OCI-LY7 (cell line): ENCODE measurements at regions not wholly inside any gene's neighbourhood (a gene's known extent, or its start where the extent isn't known, plus 50 kb on each side); places are given as distances from the start of the nearest gene placed in this dataset.

Source experiments
- BruUV-seq: library from RNA; stranded (reverse); fragments of 400-500 nt; replicated peaks from 2 replicates; lab custom pipeline; 2021; lab: Mats Ljungman, UMichigan
- CTCF ChIA-PET: fragments of 300-600 bp; sonication (Branson Sonifier 250); formaldehyde crosslinking; loops from one replicate; lab custom pipeline; 2022; ENCODE audit warnings: antibody characterized with exemption; ENCODE audit not compliant: unreplicated experiment; lab: Charles Lee
- POLR2A ChIA-PET: fragments of 300-600 bp; sonication (Branson Sonifier 250); formaldehyde crosslinking; loops from one replicate; lab custom pipeline; 2022; ENCODE audit warnings: antibody characterized with exemption; lab: Charles Lee
- DNase-seq: peaks from one replicate; pipeline ENCODE4 v3.0.0-alpha.2; 2015; ENCODE audit warnings: low spot score
- H2AFZ ChIP-seq: fragments of 200-600 bp; sonication (generic), shearing (Covaris generic); 2 replicates; pipeline ENCODE4 v1.6.1; 2014; ENCODE audit warnings: mild to moderate bottlenecking, antibody characterized with exemption, low read length, moderate library complexity
- H3K27ac ChIP-seq: fragments of 200-600 bp; sonication (generic); 2 replicates; pipeline ENCODE4 v1.5.1; 2014; ENCODE audit warnings: mixed run types, low read depth, mild to moderate bottlenecking, moderate library complexity, low read length, inconsistent platforms; ENCODE audit not compliant: poor library complexity, severe bottlenecking
- H3K36me3 ChIP-seq: fragments of 200-600 bp; sonication (generic); 2 replicates; pipeline ENCODE4 v1.6.1; 2014; ENCODE audit warnings: mild to moderate bottlenecking, antibody characterized with exemption, low read length, moderate library complexity, mixed read lengths; ENCODE audit not compliant: insufficient read depth
- H3K4me1 ChIP-seq: fragments of 200-600 bp; sonication (generic); 2 replicates; pipeline ENCODE4 v1.5.1; 2014; ENCODE audit warnings: mild to moderate bottlenecking, low read length; ENCODE audit not compliant: insufficient read depth, poor library complexity, severe bottlenecking
- H3K4me2 ChIP-seq: fragments of 200-600 bp; sonication (generic); 2 replicates; pipeline ENCODE4 v1.6.1; 2014; ENCODE audit warnings: mild to moderate bottlenecking, low read length
- H3K4me3 ChIP-seq: fragments of 200-600 bp; sonication (generic); 2 replicates; pipeline ENCODE4 v1.5.1; 2014; ENCODE audit warnings: mild to moderate bottlenecking, low read depth, low read length; ENCODE audit not compliant: poor library complexity, severe bottlenecking
- H3K79me2 ChIP-seq: fragments of 200-600 bp; sonication (generic); 2 replicates; pipeline ENCODE4 v1.6.1; 2016; ENCODE audit warnings: low read depth, mild to moderate bottlenecking, low read length, moderate library complexity, mixed read lengths; ENCODE audit not compliant: insufficient read depth
- H3K9me2 ChIP-seq: fragments of 200-600 bp; sonication (generic); 2 replicates; pipeline ENCODE4 v1.6.1; 2016; ENCODE audit warnings: mild to moderate bottlenecking, low read length, mixed read lengths; ENCODE audit not compliant: insufficient read depth
- H3K9me3 ChIP-seq: fragments of 200-600 bp; sonication (generic); 2 replicates; pipeline ENCODE4 v1.6.1; 2014; ENCODE audit warnings: mild to moderate bottlenecking, mixed run types, low read length, mixed read lengths
- H4K20me1 ChIP-seq: fragments of 200-600 bp; sonication (generic); 2 replicates; pipeline ENCODE4 v1.6.1; 2014; ENCODE audit warnings: mild to moderate bottlenecking, antibody characterized with exemption, low read length, moderate library complexity, mixed read lengths; ENCODE audit not compliant: insufficient read depth
- CTCF ChIP-seq: fragments of 200-600 bp; sonication (generic); conservative IDR thresholded peaks from 2 replicates; pipeline ENCODE4 v1.5.1; 2014; ENCODE audit warnings: mild to moderate bottlenecking, antibody characterized with exemption, low read length, moderate library complexity, mixed read lengths
- EZH2phosphoT487 ChIP-seq: fragments of 200-600 bp; sonication (generic); IDR thresholded peaks from 2 replicates; pipeline ENCODE4 v1.6.1; 2018; ENCODE audit warnings: low read depth, borderline replicate concordance, mild to moderate bottlenecking, mixed run types, antibody characterized with exemption, low read length, moderate library complexity, mixed read lengths
- intact Hi-C: fragments of 100-400 bp; cut with micrococcal nuclease; formaldehyde crosslinking; loops from one replicate; pipeline ENCODE4 v1.10.0; 2022; ENCODE audit not compliant: unreplicated experiment

DNA sequence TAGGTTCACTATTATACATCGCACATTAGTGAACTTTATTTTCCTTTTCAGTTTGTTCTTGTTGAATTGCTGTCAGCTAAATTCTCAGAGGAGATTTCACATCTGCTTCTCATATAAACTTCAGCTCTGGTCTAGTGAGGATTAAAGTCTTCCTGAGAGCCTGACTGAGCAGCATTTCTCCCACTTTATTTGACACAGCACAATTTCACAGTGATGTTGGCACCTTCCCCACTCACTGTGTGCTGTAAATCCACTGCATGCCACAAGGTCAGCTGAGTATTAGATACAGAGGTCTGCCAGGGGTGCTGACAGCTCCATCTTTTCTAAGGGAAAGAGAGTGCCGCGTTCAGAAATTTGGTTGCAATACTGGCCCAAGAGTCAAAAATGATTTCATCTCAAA is 567.4 kb downstream of the PRR16 start:
- intact Hi-C loops: no loop called here
- no TSS peak for BruUV-seq
- Histone ChIP-seq H3K27ac (no peak overlapping the region), H4K20me1 (no peaks in the 10 kb centered on the region), H3K4me2 (no peak overlapping the region), H3K36me3 (no peaks in the 10 kb centered on the region), H2AFZ (no peak overlapping the region), H3K9me3 (no peaks in the 10 kb centered on the region), H3K4me3 (no peak overlapping the region), H3K9me2 (no peaks in the 10 kb centered on the region), H3K4me1 (no peaks in the 10 kb centered on the region), H3K79me2 (no peaks in the 10 kb centered on the region)
- ChIA-PET CTCF (no interaction called here), POLR2A (no interaction called here)
- DNase-seq: no peak
- TF ChIP-seq EZH2phosphoT487: no peak
- TF ChIP-seq CTCF: no peak

- Histone ChIP-seq H2AFZ (no peak overlapping the region), H3K36me3 (no peaks in the 10 kb centered on the region), H3K27ac (no peak overlapping the region), H3K79me2 (no peaks in the 10 kb centered on the region), H3K9me2 (no peaks in the 10 kb centered on the region), H3K4me1 (no peaks in the 10 kb centered on the region), H4K20me1 (no peaks in the 10 kb centered on the region), H3K9me3 (no peaks in the 10 kb centered on the region), H3K4me3 (no peak overlapping the region), H3K4me2 (no peak overlapping the region)
- POLR2A ChIA-PET: interaction anchor here (0.7 to 1.3 kb wide), 2 partner anchors 10 to 221 kb away, joined by 3 to 5 read pairs; no protein-coding TSS in a partner anchor
- intact Hi-C loops: no loop called here
- DNase-seq: no peak
- TF ChIP-seq CTCF (no peak), EZH2phosphoT487 (no peak)
- no TSS peak for BruUV-seq
- CTCF ChIA-PET: no interaction called here
These were observed 569.2 kb downstream of the PRR16 start for GRCh38 chr5:121033334-121033733.

DNA sequence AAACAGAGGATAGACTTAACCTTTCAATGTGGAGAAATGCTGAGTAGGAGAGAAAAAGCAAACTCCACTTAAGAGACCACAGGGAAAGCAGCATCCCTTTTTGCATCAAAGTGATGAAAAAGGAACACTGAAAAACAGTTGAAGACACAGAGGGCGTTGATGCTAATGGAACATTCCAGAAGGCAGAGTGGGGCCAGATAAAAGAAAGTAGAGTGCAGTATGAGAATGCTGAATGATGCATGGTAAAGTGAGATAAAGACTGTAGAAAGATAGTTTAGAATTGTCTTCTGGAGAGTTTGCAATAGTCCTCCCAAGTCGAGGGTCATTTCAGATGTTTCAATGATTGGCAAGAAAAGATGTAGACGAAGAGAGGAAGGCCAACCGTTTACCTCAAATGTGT is 574.3 kb downstream of the PRR16 start:
- H3K4me1 ChIP-seq: no peaks in the 10 kb centered on the region
- no peaks in the 10 kb centered on the region for H3K9me2 ChIP-seq
- no peak for DNase-seq
- BruUV-seq: no TSS peak
- no peaks in the 10 kb centered on the region for H3K79me2 ChIP-seq
- H3K4me2 ChIP-seq: no peak overlapping the region
- no peak overlapping the region for H2AFZ ChIP-seq
- H3K36me3 ChIP-seq: no peaks in the 10 kb centered on the region
- ChIA-PET POLR2A (no interaction called here), CTCF (no interaction called here)
- intact Hi-C loops: no loop called here
- H3K27ac ChIP-seq: no peak overlapping the region
- no peaks in the 10 kb centered on the region for H4K20me1 ChIP-seq
- H3K9me3 ChIP-seq: no peaks in the 10 kb centered on the region
- TF ChIP-seq EZH2phosphoT487: no peak
- TF ChIP-seq CTCF: no peak
- H3K4me3 ChIP-seq: no peak overlapping the region
